H1 (cell line): ENCODE measurements at regions not wholly inside any gene's neighbourhood (a gene's known extent, or its start where the extent isn't known, plus 50 kb on each side); places are given as distances from the start of the nearest gene placed in this dataset.
"Not testable (repeated sequence)": the region's sequence is repeated elsewhere in the genome, so short reads cannot be mapped to it uniquely, and the experiment has no call there.

Experiments used
- CTCF ChIA-PET: fragments of 300-600 bp; sonication (Branson Sonifier 250); formaldehyde crosslinking; loops from one replicate; lab custom pipeline; 2021; ENCODE audit not compliant: partially characterized antibody; lab: Charles Lee
- POLR2A ChIA-PET: fragments of 300-600 bp; sonication (Branson Sonifier 250); formaldehyde crosslinking; loops from one replicate; lab custom pipeline; 2021; ENCODE audit warnings: inconsistent platforms; ENCODE audit not compliant: partially characterized antibody; lab: Charles Lee
- DNase-seq, 2 experiments: peaks; one replicate each; pipeline versions ENCODE4 v3.0.0 to v3.0.0-alpha.2; 2010 to 2022; ENCODE audit warnings: low spot score in 2 of 2, low read depth in 1 of 2, mixed read lengths in 1 of 2
- FAIRE-seq: peaks from 2 replicates; lab custom pipeline; 2011; peaks lifted over from hg19 to GRCh38; lab: Jason Lieb, UNC
- H2AFZ ChIP-seq: 2 replicates; pipeline ENCODE4 v1.8.1; 2012; ENCODE audit warnings: low read length, inconsistent platforms
- H2AK5ac ChIP-seq: 2 replicates; pipeline ENCODE4 v1.6.1; 2013; ENCODE audit warnings: low read depth, low read length
- H2BK120ac ChIP-seq: replicated peaks from 2 replicates; pipeline ENCODE3; 2013; ENCODE audit warnings: low read depth, low read length, inconsistent platforms
- H2BK12ac ChIP-seq: 2 replicates; pipeline ENCODE4 v1.6.1; 2013; ENCODE audit warnings: low read depth, low read length
- H2BK15ac ChIP-seq: 2 replicates; pipeline ENCODE4 v1.6.1; 2013; ENCODE audit warnings: low read length
- H2BK20ac ChIP-seq: 2 replicates; pipeline ENCODE4 v1.6.1; 2013; ENCODE audit warnings: low read length
- H2BK5ac ChIP-seq: 2 replicates; pipeline ENCODE4 v1.6.1; 2013; ENCODE audit warnings: low read depth, low read length
- H3K14ac ChIP-seq: 2 replicates; pipeline ENCODE4 v1.6.1; 2013; ENCODE audit warnings: inconsistent platforms; ENCODE audit not compliant: insufficient read length
- H3K18ac ChIP-seq: 2 replicates; pipeline ENCODE4 v1.6.1; 2013; ENCODE audit warnings: low read length; ENCODE audit errors: extremely low read depth
- H3K23ac ChIP-seq: 2 replicates; pipeline ENCODE4 v1.6.1; 2013; ENCODE audit warnings: inconsistent platforms; ENCODE audit not compliant: insufficient read length
- H3K23me2 ChIP-seq: 2 replicates; pipeline ENCODE4 v1.6.1; 2013; ENCODE audit warnings: low read depth, low read length
- H3K27ac ChIP-seq: 2 replicates; pipeline ENCODE4 v1.6.1; 2011; ENCODE audit warnings: low read depth, low read length, inconsistent platforms
- H3K27me3 ChIP-seq, 4 experiments: replicated peaks in 1 of 4; 1 replicate in 1 of 4; 2 replicates in 3 of 4; pipeline versions ENCODE4 v1.6.1 to v1.8.1; 2011 to 2013; ENCODE audit warnings: low read length in 3 of 4, mild to moderate bottlenecking in 3 of 4, inconsistent platforms in 2 of 4, mixed read lengths in 2 of 4, moderate library complexity in 1 of 4; ENCODE audit not compliant: control insufficient read depth in 3 of 4, insufficient read depth in 3 of 4; ENCODE audit errors: extremely low read depth in 1 of 4
- H3K36me3 ChIP-seq, 4 experiments: 2 replicates each; pipeline versions ENCODE4 v1.6.1 to v1.8.1; 2011 to 2013; ENCODE audit warnings: mild to moderate bottlenecking in 4 of 4, low read length in 3 of 4, moderate library complexity in 2 of 4, control low read depth in 1 of 4, inconsistent platforms in 1 of 4; ENCODE audit not compliant: insufficient read depth in 4 of 4, control insufficient read depth in 2 of 4
- H3K4ac ChIP-seq: replicated peaks from 2 replicates; pipeline ENCODE3; 2013; ENCODE audit warnings: low read length, low read depth, mixed read lengths, inconsistent platforms; ENCODE audit not compliant: insufficient read length
- H3K4me1 ChIP-seq, 4 experiments: replicated peaks in 1 of 4; 1 replicate in 1 of 4; 2 replicates in 3 of 4; pipeline versions ENCODE4 v1.6.1 to v1.8.1; 2011 to 2013; ENCODE audit warnings: low read length in 3 of 4, inconsistent platforms in 2 of 4, mixed read lengths in 1 of 4; ENCODE audit not compliant: insufficient read depth in 4 of 4, control insufficient read depth in 3 of 4
- H3K4me2 ChIP-seq, 2 experiments: 2 replicates each; pipeline versions ENCODE4 v1.6.1 to v1.8.1; 2011 to 2013; ENCODE audit warnings: low read depth in 2 of 2, low read length in 2 of 2, control low read depth in 1 of 2, inconsistent platforms in 1 of 2, mild to moderate bottlenecking in 1 of 2; ENCODE audit not compliant: insufficient read depth in 1 of 2
- H3K4me3 ChIP-seq, 4 experiments: fragments of 200-600, 300-600 bp in 1 of 4; sonication (generic), shearing (Covaris generic), sonication (Bioruptor Twin) in 1 of 4; 2 replicates each; pipeline versions ENCODE4 v1.5.1 to v1.8.1; 2011 to 2016; ENCODE audit warnings: low read length in 4 of 4, low read depth in 3 of 4, control low read depth in 2 of 4, inconsistent platforms in 2 of 4, mild to moderate bottlenecking in 2 of 4, mixed read lengths in 1 of 4, moderate library complexity in 1 of 4; ENCODE audit not compliant: insufficient read depth in 2 of 4; ENCODE audit errors: extremely low read depth in 1 of 4
- H3K56ac ChIP-seq: replicated peaks from 2 replicates; pipeline ENCODE3; 2013; ENCODE audit warnings: low read depth, mild to moderate bottlenecking, mixed read lengths, low read length, inconsistent platforms; ENCODE audit not compliant: insufficient read length
- H3K79me1 ChIP-seq: 2 replicates; pipeline ENCODE4 v1.6.1; 2013; ENCODE audit warnings: low read depth, low read length, control low read depth
- H3K79me2 ChIP-seq, 2 experiments: 2 replicates each; pipeline versions ENCODE4 v1.6.1 to v1.8.1; 2012 to 2013; ENCODE audit warnings: low read length in 2 of 2, mild to moderate bottlenecking in 2 of 2, inconsistent platforms in 1 of 2; ENCODE audit not compliant: insufficient read depth in 2 of 2, control insufficient read depth in 1 of 2
- H3K9ac ChIP-seq, 4 experiments: replicated peaks in 1 of 4; 1 replicate in 1 of 4; 2 replicates in 3 of 4; pipeline versions ENCODE4 v1.6.1 to v1.8.1; 2011 to 2013; ENCODE audit warnings: low read depth in 3 of 4, low read length in 3 of 4, control low read depth in 2 of 4, mild to moderate bottlenecking in 2 of 4, moderate library complexity in 2 of 4, inconsistent platforms in 1 of 4; ENCODE audit errors: extremely low read depth in 1 of 4
- H3K9me3 ChIP-seq, 2 experiments: 2 replicates each; pipeline versions ENCODE4 v1.6.1 to v1.8.1; 2012 to 2013; ENCODE audit warnings: mild to moderate bottlenecking in 2 of 2, moderate library complexity in 2 of 2, control low read depth in 1 of 2, inconsistent platforms in 1 of 2, low read depth in 1 of 2, low read length in 1 of 2, mixed read lengths in 1 of 2; ENCODE audit not compliant: insufficient read depth in 2 of 2
- H4K20me1 ChIP-seq, 2 experiments: replicated peaks in 1 of 2; 2 replicates each; pipeline versions ENCODE3 to v1.8.1; 2011 to 2013; ENCODE audit warnings: inconsistent platforms in 2 of 2, low read length in 2 of 2, mild to moderate bottlenecking in 1 of 2; ENCODE audit not compliant: insufficient read depth in 2 of 2, control insufficient read depth in 1 of 2
- H4K5ac ChIP-seq: 2 replicates; pipeline ENCODE4 v1.6.1; 2013; ENCODE audit warnings: low read length, low read depth, mixed read lengths, inconsistent platforms; ENCODE audit not compliant: insufficient read length
- H4K8ac ChIP-seq: 2 replicates; pipeline ENCODE4 v1.8.0; 2013; ENCODE audit warnings: mild to moderate bottlenecking, moderate library complexity, low read length, inconsistent platforms; ENCODE audit not compliant: insufficient read depth; ENCODE audit errors: extremely low read depth
- H4K91ac ChIP-seq: replicated peaks from 2 replicates; pipeline ENCODE3; 2013; ENCODE audit warnings: low read length, mixed read lengths, inconsistent platforms; ENCODE audit not compliant: insufficient read length
- WGBS, 2 experiments: shearing (Covaris generic) in 1 of 2; methylation state at CpG; one replicate each; pipeline versions ENCODE4 v1.1.6 to v1.1.7; 2013 to 2015; ENCODE audit warnings: low lambda C conversion rate in 2 of 2, mixed read lengths in 2 of 2, inconsistent platforms in 1 of 2, low coverage in 1 of 2, missing lambda C conversion rate in 1 of 2; ENCODE audit not compliant: insufficient replicate concordance in 2 of 2, insufficient coverage in 1 of 2, insufficient read length in 1 of 2; ENCODE audit errors: extremely low coverage in 1 of 2, missing lambda C conversion rate in 1 of 2; 5-methylcytosine and 5-hydroxymethylcytosine counted together

GRCh38 chr3:154810017-154810416, 270.1 kb upstream of the MME start:
- CTCF ChIA-PET = interaction anchor here (0.5 kb wide), 1 partner anchor 41 kb away, joined by 7 read pairs; no protein-coding TSS in a partner anchor
- H4K91ac ChIP-seq, H2AK5ac ChIP-seq, H4K5ac ChIP-seq, H3K27ac ChIP-seq, H2BK120ac ChIP-seq, H3K4me3 ChIP-seq, H2BK20ac ChIP-seq, H3K79me1 ChIP-seq, H3K56ac ChIP-seq, FAIRE-seq, H3K27me3 ChIP-seq, H3K4me2 ChIP-seq, H3K14ac ChIP-seq, H3K23me2 ChIP-seq, H2AFZ ChIP-seq, DNase-seq, H4K20me1 ChIP-seq, H3K18ac ChIP-seq, H3K4ac ChIP-seq, H3K9me3 ChIP-seq, H3K23ac ChIP-seq, H2BK12ac ChIP-seq, H3K4me1 ChIP-seq, H3K79me2 ChIP-seq, H3K9ac ChIP-seq, POLR2A ChIA-PET, H4K8ac ChIP-seq, H2BK5ac ChIP-seq, H3K36me3 ChIP-seq: not testable (repeated sequence)
- peak overlapping the region; percentile 61; the same call in 1 of the 2 replicates for H2BK15ac ChIP-seq
- 95% methylated on average over 5 of the region's 5 CpGs; no CpG with 5 or more reads in 1 of the 2 experiments for WGBS, 2 experiments
